ENCODE measurements at regions not wholly inside any gene's neighbourhood (a gene's known extent, or its start where the extent isn't known, plus 50 kb on each side); places are given as distances from the start of the nearest gene placed in this dataset.
A peak's percentile ranks its signal among the peaks of the same experiment; 100 is the strongest.

DNA sequence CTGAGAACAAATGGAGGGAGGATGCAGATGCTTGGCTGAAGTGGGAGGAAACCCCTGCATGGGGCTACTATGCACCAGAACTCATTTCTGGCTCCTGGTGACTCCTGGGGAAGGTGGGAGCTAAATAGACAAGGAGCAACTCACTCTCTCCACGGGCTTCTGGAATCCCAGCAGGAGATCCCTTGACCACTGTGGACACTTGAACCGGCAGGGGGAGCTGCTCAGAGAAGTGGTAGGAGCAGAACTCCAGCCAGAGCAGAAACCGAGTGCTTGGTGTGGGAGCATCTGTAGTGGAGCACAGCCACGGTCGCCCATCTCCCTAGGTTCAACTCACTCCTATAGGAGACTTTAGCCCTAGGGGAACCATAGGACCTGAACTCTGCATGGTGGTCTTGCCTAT, 205.6 kb upstream of the GJB5 start:
- Mint-ChIP-seq H3K4me3 (no peak overlapping the region), H3K4me1 (ENCODE audit: low read depth) (no peaks in the 10 kb centered on the region), H3K27me3 (ENCODE audit: low read depth) (peaks cover 4% of the 10 kb centered on the region), H3K36me3 (ENCODE audit: low read depth) (no peaks in the 10 kb centered on the region), H3K9me3 (ENCODE audit: insufficient read depth) (no peaks in the 10 kb centered on the region), H3K27ac (no peak overlapping the region)
- no peak for ATAC-seq
- ChIA-PET POLR2A (no interaction called here), CTCF (no interaction called here)
- no peak for DNase-seq

DNA sequence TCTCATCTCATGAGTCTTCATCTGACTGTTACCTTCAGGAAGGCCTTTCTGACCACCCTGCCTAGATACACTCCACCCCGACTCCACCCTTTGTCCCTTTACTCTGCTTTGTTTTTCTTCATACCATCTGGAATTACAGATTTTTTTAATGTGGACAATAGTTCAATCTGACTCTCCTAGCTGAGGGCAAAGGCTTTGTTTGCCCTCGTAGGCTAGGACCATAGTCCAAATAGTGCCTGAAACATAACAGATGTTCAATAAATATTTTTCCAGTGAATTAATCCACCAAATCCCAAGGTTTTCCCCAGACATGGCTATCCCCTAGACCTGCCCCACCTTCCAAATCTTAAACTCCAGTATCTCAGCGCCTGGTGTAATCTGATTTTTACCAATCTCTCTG, 176.5 kb upstream of the GJB5 start:
- Mint-ChIP-seq H3K4me3 (no peak overlapping the region), H3K27ac (no peak overlapping the region), H3K4me1 (ENCODE audit: low read depth) (no peaks in the 10 kb centered on the region), H3K9me3 (ENCODE audit: insufficient read depth) (no peaks in the 10 kb centered on the region), H3K36me3 (ENCODE audit: low read depth) (no peaks in the 10 kb centered on the region), H3K27me3 (ENCODE audit: low read depth) (peaks cover 4% of the 10 kb centered on the region)
- ATAC-seq, result no peak
- ChIA-PET CTCF (no interaction called here), POLR2A (no interaction called here)
- no peak for DNase-seq

GRCh38 chr1:34582356-34582755, 172.5 kb upstream of the GJB5 start:
- ATAC-seq (no peak), DNase-seq (no peak)
- ChIA-PET POLR2A (no interaction called here), CTCF (no interaction called here)
- Mint-ChIP-seq H3K9me3 (ENCODE audit: insufficient read depth) (no peaks in the 10 kb centered on the region), H3K4me1 (ENCODE audit: low read depth) (no peaks in the 10 kb centered on the region), H3K4me3 (no peak overlapping the region), H3K36me3 (ENCODE audit: low read depth) (no peaks in the 10 kb centered on the region), H3K27me3 (ENCODE audit: low read depth) (peaks cover 9% of the 10 kb centered on the region), H3K27ac (no peak overlapping the region)

DNA sequence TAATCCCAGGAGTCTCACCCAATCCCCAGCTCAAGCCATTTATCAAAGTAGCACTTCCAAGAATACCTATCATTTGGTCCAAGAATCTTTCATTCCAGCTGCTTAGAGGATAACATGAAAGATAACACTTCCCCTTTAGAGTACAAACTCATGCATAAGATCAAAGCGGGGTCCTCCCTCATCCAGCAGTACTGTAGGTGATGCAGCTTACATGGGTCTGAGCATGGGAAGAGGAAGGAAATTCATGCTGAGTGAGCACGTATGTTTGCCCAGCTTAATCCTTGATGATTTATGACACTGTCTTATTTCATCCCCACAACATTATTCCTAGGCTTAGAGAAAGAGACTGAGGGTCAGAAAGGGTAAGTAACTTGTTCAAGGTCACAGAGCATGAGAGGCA, 167.1 kb upstream of the GJB5 start:
- POLR2A ChIA-PET, result no interaction called here
- Mint-ChIP-seq H3K9me3 (ENCODE audit: insufficient read depth) (no peaks in the 10 kb centered on the region), H3K36me3 (ENCODE audit: low read depth) (no peaks in the 10 kb centered on the region), H3K27me3 (ENCODE audit: low read depth) (peaks cover 5% of the 10 kb centered on the region), H3K27ac (no peak overlapping the region), H3K4me1 (ENCODE audit: low read depth) (no peaks in the 10 kb centered on the region), H3K4me3 (no peak overlapping the region)
- DNase-seq, result no peak
- no peak for ATAC-seq
- CTCF ChIA-PET, result interaction anchor here (1.0 kb wide), 1 partner anchor 11 kb away, joined by 3 read pairs; no protein-coding TSS in a partner anchor

GRCh38 chr1:34590211-34590623, 164.6 kb upstream of the GJB5 start:
- H3K9me3 Mint-ChIP-seq (ENCODE audit: insufficient read depth), result no peaks in the 10 kb centered on the region
- no peak for ATAC-seq
- no peaks in the 10 kb centered on the region for H3K36me3 Mint-ChIP-seq (ENCODE audit: low read depth)
- no peak overlapping the region for H3K27ac Mint-ChIP-seq
- peaks cover 5% of the 10 kb centered on the region for H3K27me3 Mint-ChIP-seq (ENCODE audit: low read depth)
- CTCF ChIA-PET, result no interaction called here
- POLR2A ChIA-PET, result no interaction called here
- DNase-seq, result no peak
- H3K4me1 Mint-ChIP-seq (ENCODE audit: low read depth), result no peaks in the 10 kb centered on the region
- no peak overlapping the region for H3K4me3 Mint-ChIP-seq

DNA sequence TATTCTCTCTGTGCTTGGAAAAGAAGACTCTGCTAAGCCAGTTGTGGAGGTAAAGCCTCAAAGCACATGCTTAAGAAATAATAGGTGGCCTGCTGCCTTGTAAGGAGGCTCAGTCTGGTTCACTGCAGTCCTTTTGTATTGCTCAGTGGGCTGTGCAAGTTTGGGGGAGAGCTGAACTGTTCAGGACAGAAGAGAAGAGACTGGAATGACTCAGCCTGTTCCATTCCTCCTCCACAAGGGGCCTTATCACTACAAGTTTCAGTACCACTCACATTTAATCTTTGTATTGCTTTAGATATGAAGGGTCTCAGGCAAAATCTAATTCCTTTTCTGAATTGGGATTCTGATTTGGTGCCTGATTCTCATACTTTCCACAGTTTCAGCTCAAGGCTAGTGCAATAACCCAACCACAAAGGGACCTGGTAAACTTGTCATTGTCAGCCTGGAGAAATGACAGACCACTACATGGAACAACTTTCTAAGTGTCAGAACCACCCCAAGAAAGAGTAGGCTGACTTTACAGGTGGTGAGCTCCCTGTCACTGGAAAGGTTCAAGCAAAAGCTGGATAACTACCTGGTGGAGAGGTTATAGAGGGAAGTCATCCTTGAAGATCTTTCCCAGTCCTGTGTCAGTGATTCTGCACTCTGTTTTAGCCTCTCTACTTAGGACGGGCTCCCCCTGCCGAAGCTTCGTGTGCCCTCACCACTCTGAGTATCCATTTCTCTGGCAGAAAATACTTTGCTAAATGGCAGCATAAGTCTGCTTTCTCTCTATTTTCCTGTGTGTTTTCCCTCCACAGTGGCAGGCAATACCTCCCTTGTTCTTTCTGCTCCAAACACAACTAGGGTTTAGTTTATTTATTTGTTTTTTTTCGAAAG, 162.9 kb upstream of the GJB5 start:
- H3K9me3 Mint-ChIP-seq (ENCODE audit: insufficient read depth), result no peaks in the 10 kb centered on the region
- peaks cover 6% of the 10 kb centered on the region for H3K27me3 Mint-ChIP-seq (ENCODE audit: low read depth)
- ChIA-PET CTCF (no interaction called here), POLR2A (no interaction called here)
- no peaks in the 10 kb centered on the region for H3K4me1 Mint-ChIP-seq (ENCODE audit: low read depth)
- H3K27ac Mint-ChIP-seq, result no peak overlapping the region
- ATAC-seq, result no peak
- no peak for DNase-seq
- H3K36me3 Mint-ChIP-seq (ENCODE audit: low read depth), result no peaks in the 10 kb centered on the region
- H3K4me3 Mint-ChIP-seq, result no peak overlapping the region

DNA sequence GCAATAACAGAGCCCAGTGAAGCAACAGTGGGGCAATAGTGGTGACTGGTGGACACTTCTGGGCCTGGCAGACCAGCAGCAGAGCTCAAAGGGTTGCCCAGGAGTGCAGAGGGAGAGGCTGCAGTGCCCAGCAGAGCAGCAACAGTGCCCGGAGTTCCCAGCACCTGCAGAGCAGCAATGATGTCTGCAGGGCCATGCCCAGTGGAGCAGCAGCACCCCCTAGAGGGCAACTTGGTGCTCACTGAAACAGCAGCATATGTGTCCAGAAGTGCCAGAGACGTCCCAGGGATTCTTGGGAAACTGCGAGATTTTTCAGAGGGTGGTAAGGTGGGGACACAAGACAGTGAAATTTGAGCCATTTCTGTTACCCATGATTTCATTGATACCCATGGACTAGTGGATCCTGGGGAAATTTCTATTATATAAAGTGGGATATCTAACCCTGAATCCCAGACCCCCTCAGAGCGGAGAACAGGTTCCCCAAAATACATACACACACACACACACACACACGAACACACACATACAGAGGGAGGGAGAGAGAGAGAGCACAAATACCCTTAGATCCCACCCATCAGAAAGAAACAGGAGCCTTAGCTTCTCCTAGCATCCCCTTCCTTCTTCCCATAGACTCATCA, 156.9 kb upstream of the GJB5 start:
- ChIA-PET CTCF (interaction anchor here (0.8 to 1.1 kb wide), 7 partner anchors 10 to 965 kb away, joined by 3 to 5 read pairs (median 3); no protein-coding TSS in a partner anchor), POLR2A (no interaction called here)
- Mint-ChIP-seq H3K27me3 (ENCODE audit: low read depth) (peaks cover 9% of the 10 kb centered on the region), H3K36me3 (ENCODE audit: low read depth) (no peaks in the 10 kb centered on the region), H3K27ac (no peak overlapping the region), H3K4me3 (no peak overlapping the region), H3K9me3 (ENCODE audit: insufficient read depth) (no peaks in the 10 kb centered on the region), H3K4me1 (ENCODE audit: low read depth) (no peaks in the 10 kb centered on the region)
- peak; percentile 55 for ATAC-seq
- DNase-seq, result peak; percentile 70

GRCh38 chr1:34602907-34603306, 151.9 kb upstream of the GJB5 start:
- Mint-ChIP-seq H3K27me3 (ENCODE audit: low read depth) (peaks cover 3% of the 10 kb centered on the region), H3K4me3 (no peak overlapping the region), H3K36me3 (ENCODE audit: low read depth) (no peaks in the 10 kb centered on the region), H3K4me1 (ENCODE audit: low read depth) (no peaks in the 10 kb centered on the region), H3K9me3 (ENCODE audit: insufficient read depth) (no peaks in the 10 kb centered on the region), H3K27ac (no peak overlapping the region)
- POLR2A ChIA-PET, result no interaction called here
- ATAC-seq (no peak), DNase-seq (no peak)
- CTCF ChIA-PET, result no interaction called here

DNA sequence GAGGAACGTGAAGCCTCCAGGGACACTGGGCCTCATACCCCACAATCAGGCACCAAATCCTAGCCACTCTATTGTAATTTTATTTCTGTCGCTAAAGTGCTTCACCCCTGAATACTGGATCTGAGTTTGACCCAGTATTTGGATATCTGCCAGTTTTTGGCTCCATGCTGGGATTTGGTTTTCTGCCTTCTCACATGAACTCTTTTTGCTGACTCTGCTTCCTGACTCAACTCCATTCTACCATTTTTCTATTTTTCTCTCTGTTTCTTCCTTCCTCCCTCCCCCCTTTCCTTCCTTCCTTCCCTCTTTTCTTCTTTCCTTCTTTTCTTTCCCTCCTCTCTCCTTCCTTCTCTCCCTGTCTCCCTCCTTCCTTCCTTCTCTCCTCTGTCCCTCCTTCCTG, 151.3 kb upstream of the GJB5 start:
- DNase-seq (no peak), ATAC-seq (no peak)
- Mint-ChIP-seq H3K9me3 (ENCODE audit: insufficient read depth) (no peaks in the 10 kb centered on the region), H3K4me1 (ENCODE audit: low read depth) (no peaks in the 10 kb centered on the region), H3K36me3 (ENCODE audit: low read depth) (no peaks in the 10 kb centered on the region), H3K27ac (no peak overlapping the region), H3K4me3 (no peak overlapping the region), H3K27me3 (ENCODE audit: low read depth) (peaks cover 3% of the 10 kb centered on the region)
- ChIA-PET POLR2A (no interaction called here), CTCF (no interaction called here)

DNA sequence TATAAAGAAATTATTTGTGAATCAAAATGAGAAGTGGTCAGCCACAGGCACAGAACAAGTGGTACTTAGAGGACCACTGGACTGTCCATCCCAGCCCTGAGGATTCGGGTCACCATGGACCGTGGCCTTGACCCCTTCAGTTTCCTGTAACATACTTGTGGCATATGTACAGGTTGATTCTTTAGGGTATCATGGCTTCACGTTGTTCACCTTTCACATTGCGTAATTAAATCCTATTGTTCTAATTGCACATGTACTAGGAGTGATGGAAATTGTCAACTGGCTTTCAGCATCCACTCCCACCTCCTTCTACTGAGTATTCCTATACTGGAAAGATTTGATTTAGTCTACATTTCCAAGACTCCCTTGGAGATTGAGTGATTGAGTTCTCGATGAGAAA, 148.3 kb upstream of the GJB5 start:
- no peak overlapping the region for H3K27ac Mint-ChIP-seq
- CTCF ChIA-PET, result no interaction called here
- no peak for ATAC-seq
- no peak for DNase-seq
- no peaks in the 10 kb centered on the region for H3K36me3 Mint-ChIP-seq (ENCODE audit: low read depth)
- H3K27me3 Mint-ChIP-seq (ENCODE audit: low read depth), result peaks cover 5% of the 10 kb centered on the region
- no peaks in the 10 kb centered on the region for H3K4me1 Mint-ChIP-seq (ENCODE audit: low read depth)
- H3K4me3 Mint-ChIP-seq, result no peak overlapping the region
- POLR2A ChIA-PET, result no interaction called here
- H3K9me3 Mint-ChIP-seq (ENCODE audit: insufficient read depth), result no peaks in the 10 kb centered on the region

DNA sequence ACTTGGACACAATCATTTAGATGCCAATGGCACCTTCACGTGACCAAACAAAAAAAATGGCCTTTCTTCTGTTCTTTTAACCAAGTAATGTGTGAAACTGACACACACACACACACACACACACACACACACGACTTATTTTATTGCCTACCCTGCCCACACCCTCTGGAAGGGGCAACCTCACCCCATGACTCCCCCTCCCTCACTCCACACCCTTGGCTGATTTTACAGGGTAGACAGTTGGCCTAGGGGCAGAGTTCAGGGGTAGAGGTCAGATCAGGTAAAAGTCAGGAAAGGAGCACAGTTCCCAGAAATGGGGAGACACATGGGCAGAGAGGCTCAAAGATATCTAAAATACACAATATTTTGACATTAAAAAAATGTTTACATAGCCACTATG, 144.8 kb upstream of the GJB5 start:
- ChIA-PET POLR2A (no interaction called here), CTCF (no interaction called here)
- no peaks in the 10 kb centered on the region for H3K4me1 Mint-ChIP-seq (ENCODE audit: low read depth)
- ATAC-seq, result no peak
- no peak overlapping the region for H3K4me3 Mint-ChIP-seq
- H3K27me3 Mint-ChIP-seq (ENCODE audit: low read depth), result peaks cover 8% of the 10 kb centered on the region
- no peak for DNase-seq
- H3K9me3 Mint-ChIP-seq (ENCODE audit: insufficient read depth), result no peaks in the 10 kb centered on the region
- no peak overlapping the region for H3K27ac Mint-ChIP-seq
- H3K36me3 Mint-ChIP-seq (ENCODE audit: low read depth), result no peaks in the 10 kb centered on the region

DNA sequence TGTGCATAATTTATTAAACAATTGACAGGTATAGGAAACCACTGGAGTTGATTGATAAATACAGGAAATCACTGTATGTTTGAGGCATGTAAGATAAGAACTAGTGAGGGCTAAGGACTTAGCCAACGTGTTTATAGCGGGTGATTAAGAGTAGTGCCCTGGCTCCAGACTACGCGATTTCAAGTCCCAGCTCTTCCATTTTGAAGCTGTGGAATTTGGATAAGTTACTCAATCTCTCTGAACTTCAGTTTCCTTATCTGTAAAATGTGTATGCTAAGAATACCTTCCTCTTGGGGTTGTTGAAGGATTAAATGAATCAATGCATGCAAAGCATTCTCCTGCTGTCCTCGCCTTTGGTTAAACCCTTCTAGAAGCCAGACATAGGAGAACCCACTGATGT, 143.3 kb upstream of the GJB5 start:
- peaks cover 8% of the 10 kb centered on the region for H3K27me3 Mint-ChIP-seq (ENCODE audit: low read depth)
- CTCF ChIA-PET, result interaction anchor here (0.5 kb wide), 1 partner anchor 49 kb away, joined by 4 read pairs; no protein-coding TSS in a partner anchor

More for the DNA sequence above, 143.3 kb upstream of the GJB5 start:
- no peak overlapping the region for H3K27ac Mint-ChIP-seq
- no peaks in the 10 kb centered on the region for H3K4me1 Mint-ChIP-seq (ENCODE audit: low read depth)
- no peak for ATAC-seq
- no peaks in the 10 kb centered on the region for H3K36me3 Mint-ChIP-seq (ENCODE audit: low read depth)
- POLR2A ChIA-PET, result no interaction called here
- H3K9me3 Mint-ChIP-seq (ENCODE audit: insufficient read depth), result no peaks in the 10 kb centered on the region
- no peak overlapping the region for H3K4me3 Mint-ChIP-seq
- no peak for DNase-seq
